DOHH2 (cell line): ENCODE measurements at regions not wholly inside any gene's neighbourhood (a gene's known extent, or its start where the extent isn't known, plus 50 kb on each side); places are given as distances from the start of the nearest gene placed in this dataset.

Source experiments
- H3F3A ChIP-seq: fragments of 200-600 bp; sonication (generic), shearing (Covaris generic); 2 replicates; pipeline ENCODE4 v1.6.0; 2016; ENCODE audit warnings: antibody characterized with exemption, mild to moderate bottlenecking; ENCODE audit not compliant: control insufficient read depth, insufficient read depth
- H3K27ac ChIP-seq: fragments of 200-600 bp; sonication (generic); 2 replicates; pipeline ENCODE4 v1.5.1; 2014; ENCODE audit warnings: low read depth, mild to moderate bottlenecking, low read length, moderate library complexity
- H3K27me3 ChIP-seq: fragments of 200-600 bp; sonication (generic); 2 replicates; pipeline ENCODE4 v1.6.1; 2014; ENCODE audit warnings: mild to moderate bottlenecking, low read length, mixed read lengths; ENCODE audit not compliant: control insufficient read depth
- H3K36me3 ChIP-seq: fragments of 200-600 bp; sonication (generic); 2 replicates; pipeline ENCODE4 v1.6.1; 2014; ENCODE audit warnings: mild to moderate bottlenecking, low read length, moderate library complexity, mixed read lengths; ENCODE audit not compliant: control insufficient read depth
- H3K4me1 ChIP-seq: fragments of 200-600 bp; sonication (generic); 2 replicates; pipeline ENCODE4 v1.6.1; 2014; ENCODE audit warnings: mild to moderate bottlenecking, low read length, mixed read lengths; ENCODE audit not compliant: control insufficient read depth
- H3K4me2 ChIP-seq: fragments of 200-600 bp; sonication (generic); 2 replicates; pipeline ENCODE4 v1.6.0; 2014; ENCODE audit warnings: mild to moderate bottlenecking, low read length, moderate library complexity
- H3K4me3 ChIP-seq: fragments of 200-600 bp; sonication (generic); 2 replicates; pipeline ENCODE4 v1.5.1; 2014; ENCODE audit warnings: mild to moderate bottlenecking, low read length, mixed read lengths
- H3K79me2 ChIP-seq: fragments of 200-600 bp; sonication (generic); 2 replicates; pipeline ENCODE4 v1.6.1; 2014; ENCODE audit warnings: mild to moderate bottlenecking, low read length, mixed read lengths; ENCODE audit not compliant: control insufficient read depth
- H3K9me2 ChIP-seq: fragments of 200-600 bp; sonication (generic); replicated peaks from 2 replicates; pipeline ENCODE4 v1.6.1; 2014; ENCODE audit warnings: mild to moderate bottlenecking, low read length, mixed read lengths; ENCODE audit not compliant: control insufficient read depth
- H3K9me3 ChIP-seq: fragments of 200-600 bp; sonication (generic); 2 replicates; pipeline ENCODE4 v1.6.1; 2014; ENCODE audit warnings: antibody characterized with exemption, low read length, mixed read lengths; ENCODE audit not compliant: control insufficient read depth, insufficient read depth
- H4K20me1 ChIP-seq: fragments of 200-600 bp; sonication (generic); 2 replicates; pipeline ENCODE4 v1.6.0; 2014; ENCODE audit warnings: low read depth, mild to moderate bottlenecking, antibody characterized with exemption, low read length, moderate library complexity; ENCODE audit not compliant: control insufficient read depth, insufficient read depth
- EZH2phosphoT487 ChIP-seq: fragments of 200-600 bp; sonication (generic); IDR thresholded peaks from 2 replicates; pipeline ENCODE4 v1.6.1; 2017; ENCODE audit warnings: borderline replicate concordance, mild to moderate bottlenecking, antibody characterized with exemption, low read length, moderate library complexity, mixed read lengths
- TF ChIP-seq, protein P1 (sequence below): fragments of 200-600 bp; sonication (generic); IDR thresholded peaks from one replicate; pipeline ENCODE4 v1.5.1; 2014; ENCODE audit warnings: antibody characterized with exemption, mild to moderate bottlenecking, low read depth, low read length; ENCODE audit not compliant: poor library complexity, severe bottlenecking

DNA sequence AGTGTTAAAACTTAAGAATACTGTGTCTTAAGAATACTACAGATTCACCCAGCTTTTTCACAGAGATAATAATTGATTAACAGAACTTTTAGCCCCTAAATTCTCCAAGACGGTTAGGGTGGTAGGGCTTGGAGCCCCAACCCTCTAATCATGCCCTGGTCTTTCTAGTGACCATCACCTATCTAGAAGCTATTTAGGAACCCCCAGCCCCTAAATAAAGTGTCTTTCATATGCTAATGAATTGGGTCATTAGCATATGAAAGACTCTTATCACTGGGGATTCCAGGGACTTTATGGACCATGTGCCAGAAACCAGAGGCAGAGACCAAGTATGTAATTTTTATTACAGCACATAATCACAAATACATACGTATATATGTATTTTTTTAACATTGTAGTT, 999.7 kb upstream of the RAG2 start:
- H3K4me3 ChIP-seq, result no peak overlapping the region
- no peaks in the 10 kb centered on the region for H3K36me3 ChIP-seq
- H3K79me2 ChIP-seq, result no peaks in the 10 kb centered on the region
- no peaks in the 10 kb centered on the region for H3F3A ChIP-seq
- TF ChIP-seq, protein P1, sequence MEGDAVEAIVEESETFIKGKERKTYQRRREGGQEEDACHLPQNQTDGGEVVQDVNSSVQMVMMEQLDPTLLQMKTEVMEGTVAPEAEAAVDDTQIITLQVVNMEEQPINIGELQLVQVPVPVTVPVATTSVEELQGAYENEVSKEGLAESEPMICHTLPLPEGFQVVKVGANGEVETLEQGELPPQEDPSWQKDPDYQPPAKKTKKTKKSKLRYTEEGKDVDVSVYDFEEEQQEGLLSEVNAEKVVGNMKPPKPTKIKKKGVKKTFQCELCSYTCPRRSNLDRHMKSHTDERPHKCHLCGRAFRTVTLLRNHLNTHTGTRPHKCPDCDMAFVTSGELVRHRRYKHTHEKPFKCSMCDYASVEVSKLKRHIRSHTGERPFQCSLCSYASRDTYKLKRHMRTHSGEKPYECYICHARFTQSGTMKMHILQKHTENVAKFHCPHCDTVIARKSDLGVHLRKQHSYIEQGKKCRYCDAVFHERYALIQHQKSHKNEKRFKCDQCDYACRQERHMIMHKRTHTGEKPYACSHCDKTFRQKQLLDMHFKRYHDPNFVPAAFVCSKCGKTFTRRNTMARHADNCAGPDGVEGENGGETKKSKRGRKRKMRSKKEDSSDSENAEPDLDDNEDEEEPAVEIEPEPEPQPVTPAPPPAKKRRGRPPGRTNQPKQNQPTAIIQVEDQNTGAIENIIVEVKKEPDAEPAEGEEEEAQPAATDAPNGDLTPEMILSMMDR, result no peak
- no peak for TF ChIP-seq EZH2phosphoT487
- no peaks in the 10 kb centered on the region for H3K9me3 ChIP-seq
- no peaks in the 10 kb centered on the region for H3K9me2 ChIP-seq
- no peaks in the 10 kb centered on the region for H3K27me3 ChIP-seq
- no peak overlapping the region for H3K4me2 ChIP-seq
- H3K4me1 ChIP-seq, result no peaks in the 10 kb centered on the region
- no peak overlapping the region for H3K27ac ChIP-seq
- no peaks in the 10 kb centered on the region for H4K20me1 ChIP-seq

DNA sequence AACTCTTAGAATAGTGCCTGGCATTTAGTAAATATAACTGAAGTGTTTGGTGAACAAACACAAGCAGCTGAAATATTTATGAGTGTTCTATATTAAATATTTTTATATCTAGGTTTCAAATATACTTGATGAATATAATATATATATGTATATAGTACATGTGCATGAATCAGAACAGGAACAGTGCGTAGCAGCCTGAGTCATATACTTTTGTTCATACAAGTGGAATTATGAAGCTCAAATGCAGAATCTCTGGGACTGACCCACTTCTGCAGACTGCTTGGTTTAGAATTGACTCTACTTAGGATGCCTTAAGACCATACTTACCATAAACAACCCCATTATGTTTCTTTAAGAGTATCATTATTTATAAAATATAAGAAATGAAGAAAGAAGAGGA, 997.8 kb upstream of the RAG2 start:
- Histone ChIP-seq H4K20me1 (no peaks in the 10 kb centered on the region), H3K9me3 (no peaks in the 10 kb centered on the region), H3K27me3 (no peaks in the 10 kb centered on the region), H3K79me2 (no peaks in the 10 kb centered on the region), H3K4me3 (no peak overlapping the region), H3K4me1 (no peaks in the 10 kb centered on the region), H3K27ac (no peak overlapping the region), H3F3A (no peaks in the 10 kb centered on the region), H3K36me3 (no peaks in the 10 kb centered on the region), H3K4me2 (no peak overlapping the region), H3K9me2 (no peaks in the 10 kb centered on the region)
- TF ChIP-seq, protein P1, result no peak
- no peak for TF ChIP-seq EZH2phosphoT487

DNA sequence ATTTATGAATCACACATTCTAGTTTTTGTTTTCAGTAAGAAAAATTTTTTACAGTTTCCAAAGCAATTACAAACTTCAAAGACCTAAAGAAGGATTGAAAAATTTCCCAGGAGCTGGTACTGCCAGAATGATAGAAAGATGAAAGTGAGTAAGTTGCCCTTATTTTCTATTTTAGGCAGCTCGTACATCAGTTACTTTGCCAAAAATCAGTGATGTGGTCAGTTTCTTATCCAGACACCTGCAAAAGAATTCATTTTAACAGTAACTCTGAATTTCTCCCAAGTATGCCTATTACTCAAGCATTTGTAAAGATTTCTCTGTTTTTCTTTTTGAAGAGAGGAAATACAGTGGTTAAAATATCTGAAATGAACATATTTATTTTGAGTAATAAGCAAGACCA, 976.3 kb upstream of the RAG2 start:
- Histone ChIP-seq H3K4me3 (no peak overlapping the region), H3K9me2 (no peaks in the 10 kb centered on the region), H3K4me1 (no peaks in the 10 kb centered on the region), H3K27ac (no peak overlapping the region), H3K27me3 (no peaks in the 10 kb centered on the region), H3K36me3 (no peaks in the 10 kb centered on the region), H3F3A (no peaks in the 10 kb centered on the region), H4K20me1 (no peaks in the 10 kb centered on the region), H3K4me2 (no peak overlapping the region), H3K9me3 (no peaks in the 10 kb centered on the region), H3K79me2 (no peaks in the 10 kb centered on the region)
- no peak for TF ChIP-seq EZH2phosphoT487

DNA sequence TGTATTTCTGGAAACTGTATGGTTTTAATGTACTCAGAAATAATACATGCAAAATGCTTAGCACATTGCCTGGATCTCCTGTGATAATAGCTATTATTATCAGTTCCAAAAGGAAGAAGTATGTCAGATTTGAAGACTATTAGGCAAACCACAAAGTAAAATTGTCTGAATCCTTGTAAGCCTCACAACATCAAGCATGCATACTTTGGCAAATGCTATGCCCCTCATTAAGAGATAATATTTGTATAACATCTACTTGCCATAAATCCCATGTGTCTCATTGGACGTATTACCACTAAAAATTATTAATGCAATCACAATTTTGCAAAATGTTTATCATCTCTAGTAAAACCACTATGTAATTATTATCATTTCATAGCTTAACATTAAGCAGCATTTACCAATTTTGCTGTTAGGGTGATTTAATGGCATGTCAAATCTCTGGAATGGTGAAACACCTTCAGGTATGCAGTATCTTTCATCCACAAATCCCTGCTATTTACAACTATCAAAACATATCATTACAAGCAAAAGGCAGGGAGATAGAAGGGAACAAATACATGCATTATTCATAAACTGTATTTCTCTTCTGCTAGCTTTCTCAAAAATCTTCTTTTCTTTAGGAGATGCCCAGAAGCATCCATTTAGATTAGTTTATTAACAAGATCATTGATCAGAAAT, 974.6 kb upstream of the RAG2 start:
- Histone ChIP-seq H4K20me1 (no peaks in the 10 kb centered on the region), H3K4me3 (no peak overlapping the region), H3K4me1 (no peaks in the 10 kb centered on the region), H3K9me2 (no peaks in the 10 kb centered on the region), H3K27ac (no peak overlapping the region), H3K4me2 (no peak overlapping the region), H3K27me3 (no peaks in the 10 kb centered on the region), H3F3A (no peaks in the 10 kb centered on the region), H3K36me3 (no peaks in the 10 kb centered on the region), H3K79me2 (no peaks in the 10 kb centered on the region), H3K9me3 (no peaks in the 10 kb centered on the region)
- TF ChIP-seq, protein P1, result no peak
- no peak for TF ChIP-seq EZH2phosphoT487
